Cardiac fibroblast (primary cell): ENCODE measurements at regions not wholly inside any gene's neighbourhood (a gene's known extent, or its start where the extent isn't known, plus 50 kb on each side); places are given as distances from the start of the nearest gene placed in this dataset.
A peak's percentile ranks its signal among the peaks of the same experiment; 100 is the strongest.

Experiments used
- DNase-seq, 2 donors: peaks; one replicate each; pipeline versions ENCODE4 v3.0.0 to v3.0.0-alpha.2; 2010; ENCODE audit warnings: low read depth in 2 of 2
- H3K4me3 ChIP-seq, 2 donors: replicated peaks in 1 of 2; 1 replicate in 1 of 2; 2 replicates in 1 of 2; pipeline ENCODE4 v1.5.1; 2011; ENCODE audit warnings: low read depth in 2 of 2, low read length in 2 of 2, mild to moderate bottlenecking in 2 of 2, moderate library complexity in 1 of 2
- CTCF ChIP-seq: IDR thresholded peaks from one replicate; pipeline ENCODE4 v1.5.1; 2011; ENCODE audit warnings: low read depth, mild to moderate bottlenecking, low read length, inconsistent platforms

- TF ChIP-seq CTCF: no peak
- DNase-seq: peak; percentile 87 to 96
- peak overlapping the region; percentile 58 to 69 for H3K4me3 ChIP-seq
These were observed 215.2 kb upstream of the ZNF184 start for GRCh38 chr6:27688014-27688586.

GRCh38 chr6:27687154-27688013, 214.5 kb upstream of the ZNF184 start:
- TF ChIP-seq CTCF: peak; percentile 81

GRCh38 chr6:27685279-27685678, 212.4 kb upstream of the ZNF184 start:
- no peak overlapping the region for H3K4me3 ChIP-seq
- TF ChIP-seq CTCF: no peak
- DNase-seq: no peak

More at GRCh38 chr6:27687154-27688013, 214.5 kb upstream of the ZNF184 start:
- DNase-seq: peak; percentile 70 to 84
- peak overlapping the region; percentile 58 to 69 for H3K4me3 ChIP-seq

GRCh38 chr6:27684264-27685211, 211.6 kb upstream of the ZNF184 start:
- peak; percentile 68 to 94 for DNase-seq
- no peak for TF ChIP-seq CTCF
- H3K4me3 ChIP-seq: no peak overlapping the region

GRCh38 chr6:27679964-27680694, 207.2 kb upstream of the ZNF184 start:
- no peak for DNase-seq
- peak overlapping the region in 1 of 2 donors; percentile 3 for H3K4me3 ChIP-seq
- no peak for TF ChIP-seq CTCF
